NCI-H1694 (cell line): ENCODE measurements at regions not wholly inside any gene's neighbourhood (a gene's known extent, or its start where the extent isn't known, plus 50 kb on each side); places are given as distances from the start of the nearest gene placed in this dataset.

Experiments used
- DNase-seq: peaks from one replicate; lab custom pipeline; 2025; lab: John Stamatoyannopoulos, UW

DNA sequence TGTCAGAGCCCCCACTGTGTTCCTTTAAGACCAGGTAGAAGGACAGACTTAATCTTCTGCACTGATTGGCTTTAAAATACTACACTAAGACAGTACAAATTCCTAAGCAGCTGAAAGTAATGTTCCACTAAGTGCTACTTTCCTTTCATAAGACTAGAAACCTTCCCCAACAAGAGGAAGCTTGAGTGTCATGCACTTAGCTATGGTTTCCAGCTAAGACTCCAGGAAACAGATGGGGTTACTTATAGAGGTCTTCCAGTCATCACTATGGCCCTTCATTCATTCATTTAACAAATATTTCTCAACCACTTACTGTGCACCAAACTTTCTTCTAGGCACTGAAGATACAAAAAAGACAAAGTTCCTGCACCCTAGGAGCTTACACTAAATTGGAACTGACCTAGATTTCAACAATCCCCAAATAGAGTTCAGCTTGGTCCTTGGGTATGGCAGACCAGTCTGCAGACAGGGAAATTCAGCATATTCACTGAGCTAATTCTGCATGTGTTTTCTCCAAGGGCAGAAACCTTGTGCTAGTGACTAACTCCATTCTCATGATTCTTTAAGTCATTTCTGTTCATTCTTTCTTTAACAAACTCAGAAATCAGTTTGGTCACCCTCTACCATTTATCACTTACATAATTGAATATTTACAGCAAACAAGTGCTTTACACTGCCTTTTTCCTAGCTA, 178.4 kb upstream of the MTNR1B start:
- DNase-seq: no peak

GRCh38 chr11:92791886-92792285, 177.6 kb upstream of the MTNR1B start:
- DNase-seq: no peak

DNA sequence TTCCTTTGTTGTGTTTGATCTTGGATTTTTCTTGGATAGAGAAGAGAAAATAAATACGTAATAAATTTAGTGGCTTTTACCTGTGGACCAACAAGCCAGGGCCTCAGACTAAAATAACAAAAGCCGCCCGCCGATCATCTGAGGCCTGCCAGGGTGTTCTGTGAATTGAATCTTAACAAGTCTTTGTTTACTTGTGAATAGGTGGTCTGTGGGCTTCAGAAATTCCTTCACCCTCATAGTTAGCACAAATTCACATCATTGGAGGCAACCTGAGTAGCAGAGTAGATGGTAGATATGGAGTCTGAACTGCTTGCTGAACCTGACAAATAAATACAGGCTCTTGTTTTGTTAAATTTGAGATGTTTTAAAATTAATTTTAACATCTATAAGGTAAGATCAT, 176.3 kb upstream of the MTNR1B start:
- no peak for DNase-seq

DNA sequence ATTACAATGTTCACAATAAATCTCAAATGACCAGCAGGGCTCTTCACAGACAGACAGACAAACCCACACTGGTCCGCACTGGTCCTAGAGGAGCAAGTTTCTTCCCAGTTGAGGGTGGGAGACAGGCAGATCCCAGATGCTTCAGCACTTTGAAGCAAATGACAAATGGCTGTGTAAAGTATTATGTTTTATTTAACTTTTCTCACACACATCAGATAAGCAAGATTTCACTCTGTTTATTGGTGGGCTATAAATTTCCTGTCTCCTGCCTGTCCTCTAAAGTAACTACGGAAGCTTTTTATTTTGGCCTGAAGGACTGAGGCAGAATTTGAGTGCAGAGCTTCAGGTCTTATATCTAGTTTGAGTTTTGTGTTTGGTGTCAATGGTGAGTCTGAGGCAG, 174.7 kb upstream of the MTNR1B start:
- no peak for DNase-seq

DNA sequence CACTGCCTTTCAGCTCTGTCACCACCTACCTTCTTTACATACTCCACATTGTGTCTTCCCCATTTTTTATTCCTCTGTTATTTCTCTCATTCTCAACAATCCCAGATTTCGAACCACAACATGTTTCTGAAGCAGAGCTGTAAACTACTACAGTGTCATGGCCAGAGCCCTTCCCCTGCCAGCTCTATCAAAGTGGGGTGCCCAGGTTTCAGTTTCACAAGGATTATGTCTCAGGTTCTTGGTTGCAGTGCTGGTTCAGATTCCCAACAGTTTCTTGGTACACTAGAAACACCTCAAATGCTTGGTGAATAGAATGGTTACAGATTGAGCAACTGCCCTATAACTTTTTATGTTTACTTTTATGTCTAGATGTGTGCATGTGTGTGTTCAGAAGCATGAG, 172.7 kb upstream of the MTNR1B start:
- no peak for DNase-seq

DNA sequence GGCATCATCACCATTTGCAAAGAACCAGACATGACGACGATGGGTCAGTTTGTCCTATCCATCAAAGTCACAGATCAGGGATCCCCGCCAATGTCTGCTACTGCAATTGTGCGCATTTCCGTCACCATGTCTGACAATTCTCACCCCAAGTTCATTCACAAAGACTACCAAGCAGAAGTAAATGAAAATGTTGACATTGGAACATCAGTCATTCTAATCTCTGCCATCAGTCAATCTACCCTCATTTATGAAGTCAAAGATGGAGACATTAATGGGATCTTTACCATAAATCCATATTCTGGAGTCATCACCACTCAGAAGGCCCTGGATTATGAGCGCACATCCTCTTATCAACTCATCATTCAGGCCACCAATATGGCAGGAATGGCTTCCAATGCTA, 171.6 kb upstream of the MTNR1B start:
- no peak for DNase-seq

GRCh38 chr11:92801685-92802084, 167.8 kb upstream of the MTNR1B start:
- DNase-seq: no peak

GRCh38 chr11:92802644-92803043, 166.8 kb upstream of the MTNR1B start:
- DNase-seq: no peak

- no peak for DNase-seq
Observed at GRCh38 chr11:92803391-92803790, 166.1 kb upstream of the MTNR1B start.

DNA sequence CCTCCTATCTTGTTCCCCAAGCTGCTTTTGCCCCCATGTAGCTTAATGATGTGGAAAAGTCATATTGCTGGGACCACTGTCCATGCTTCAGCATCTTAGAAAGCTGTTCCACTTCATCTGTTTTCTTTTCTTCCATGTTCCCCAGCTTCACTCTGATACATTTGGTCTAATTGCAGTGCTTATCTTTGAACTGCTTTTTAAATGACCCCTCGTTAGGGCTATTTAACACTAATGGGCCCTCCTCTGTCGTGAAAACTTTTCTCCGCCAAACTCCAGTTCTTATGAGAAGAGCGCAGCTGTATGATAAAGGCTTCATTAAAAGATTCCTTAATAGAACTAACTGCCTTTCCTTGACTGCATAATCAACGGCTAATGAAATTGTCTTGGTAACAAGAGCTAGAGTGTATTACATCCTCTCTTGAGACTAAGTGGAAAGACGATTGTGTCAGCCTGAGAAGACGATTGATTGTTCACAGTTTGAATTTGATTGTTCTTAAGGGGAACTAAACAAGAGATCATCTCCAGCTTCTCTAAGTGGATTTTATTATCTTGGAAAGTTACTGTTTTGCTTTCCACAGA, 165.0 kb upstream of the MTNR1B start:
- DNase-seq: no peak

GRCh38 chr11:92808022-92808421, 161.4 kb upstream of the MTNR1B start:
- DNase-seq: no peak

- no peak for DNase-seq
Observed at GRCh38 chr11:92810423-92811064, 158.9 kb upstream of the MTNR1B start.

DNA sequence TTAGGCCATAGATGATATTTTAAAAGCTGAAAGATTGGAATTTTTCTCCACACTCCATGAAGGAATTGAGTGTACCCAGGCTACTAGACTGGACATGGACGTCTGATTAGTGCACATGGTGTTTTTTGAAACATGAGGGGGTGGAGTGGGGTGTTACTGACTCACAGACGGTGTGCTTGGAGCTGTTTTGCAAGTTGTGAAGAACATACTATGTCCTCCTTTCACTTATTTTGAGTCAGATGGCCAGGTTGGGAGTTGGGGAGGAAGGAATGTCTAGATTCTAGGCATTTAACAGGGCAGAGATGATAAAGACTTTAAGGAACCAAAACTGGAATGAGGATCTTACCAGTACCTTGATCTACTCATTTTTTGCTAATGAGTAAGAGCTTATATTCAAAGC, 158.1 kb upstream of the MTNR1B start:
- DNase-seq: no peak

GRCh38 chr11:92812841-92813240, 156.6 kb upstream of the MTNR1B start:
- no peak for DNase-seq

GRCh38 chr11:92819830-92820229, 149.6 kb upstream of the MTNR1B start:
- DNase-seq: no peak

- DNase-seq: no peak
Observed at GRCh38 chr11:92820860-92821259, 148.6 kb upstream of the MTNR1B start.

GRCh38 chr11:92822410-92822809, 147.0 kb upstream of the MTNR1B start:
- DNase-seq: no peak

DNA sequence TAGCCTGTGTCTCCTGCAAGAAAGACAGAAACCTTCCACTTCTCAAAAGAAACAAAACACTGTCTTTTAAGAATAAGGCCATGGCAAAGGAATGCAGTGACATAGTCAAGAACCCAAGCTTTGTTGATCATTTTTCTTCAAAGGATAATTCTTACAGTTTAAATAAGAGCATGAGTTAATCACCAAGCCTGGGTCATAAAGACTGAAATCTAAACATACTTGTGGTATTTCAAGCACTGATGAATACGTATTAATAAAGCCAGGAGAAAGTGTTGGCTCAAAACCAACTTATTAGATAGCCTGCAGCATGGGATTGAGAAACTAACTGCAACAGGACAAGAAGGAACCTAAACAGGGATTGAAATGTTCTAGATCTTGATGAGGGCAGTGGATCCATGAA, 143.3 kb upstream of the MTNR1B start:
- DNase-seq: no peak

DNA sequence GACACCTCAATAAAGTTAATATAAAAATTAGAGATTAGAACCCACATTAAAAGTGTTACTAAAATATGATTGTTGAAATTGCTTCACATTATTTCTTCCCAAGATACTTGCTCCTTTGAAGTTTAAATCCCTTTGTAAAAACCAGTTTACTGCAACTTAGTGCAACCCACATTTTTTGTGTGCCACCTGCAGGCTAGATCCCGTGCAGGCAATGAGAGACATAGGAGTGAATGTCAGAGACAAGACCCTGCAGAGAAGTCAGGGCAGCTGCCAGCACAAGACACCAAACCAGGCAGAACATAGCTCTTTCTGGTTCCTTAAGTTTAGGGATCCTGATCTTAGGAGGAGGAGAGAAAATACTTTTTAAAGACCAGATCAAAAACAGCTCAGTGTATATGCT, 142.8 kb upstream of the MTNR1B start:
- DNase-seq: no peak

DNA sequence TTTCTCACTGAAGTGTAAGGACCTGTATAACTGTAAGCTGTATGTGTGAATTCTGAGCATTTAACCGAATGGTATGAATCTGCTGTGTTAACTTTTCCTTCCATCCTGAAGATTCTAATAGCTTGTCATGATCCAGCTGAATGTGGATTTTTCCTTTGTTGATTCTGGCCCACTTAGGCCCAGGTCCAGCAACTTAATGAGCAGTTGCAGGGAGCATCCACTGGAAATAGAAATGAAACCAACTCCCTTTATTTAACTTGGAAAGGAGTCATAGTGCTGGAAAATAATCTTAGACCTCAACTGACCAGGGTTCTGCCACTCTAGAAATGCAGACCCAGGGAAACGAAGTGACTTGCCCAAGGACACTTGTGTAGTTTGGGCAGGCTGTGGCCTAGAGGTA, 142.3 kb upstream of the MTNR1B start:
- no peak for DNase-seq

- DNase-seq: no peak
Observed at GRCh38 chr11:92828556-92828955, 140.9 kb upstream of the MTNR1B start.

- no peak for DNase-seq
Observed at GRCh38 chr11:92829121-92829520, 140.3 kb upstream of the MTNR1B start.

- DNase-seq: no peak
Observed at GRCh38 chr11:92829671-92830070, 139.8 kb upstream of the MTNR1B start.
